K562 (cell line): ENCODE measurements at regions not wholly inside any gene's neighbourhood (a gene's known extent, or its start where the extent isn't known, plus 50 kb on each side); places are given as distances from the start of the nearest gene placed in this dataset.

Experiments used
- ATAC-seq: fragments of 200-7000 bp; cut with Tn5 transposase; 3 replicates; pipeline ENCODE4 v1.9.1; 2020; ENCODE audit warnings: moderate library complexity
- BruUV-seq: library from RNA; stranded (reverse); fragments of 400-500 nt; replicated peaks from 2 replicates; lab custom pipeline; 2021; lab: Mats Ljungman, UMichigan
- CTCF ChIA-PET: fragments of 300-600 bp; formaldehyde crosslinking; extraction: SDS; loops from one replicate; lab custom pipeline; 2021; ENCODE audit warnings: low intra/inter-chr PET ratio; lab: Yijun Ruan, JAX
- POLR2A ChIA-PET: fragments of 300-600, 350-650 bp; sonication (Branson Sonifier 250); formaldehyde crosslinking; extraction: SDS; loops from one replicate; lab custom pipeline; 2021; ENCODE audit warnings: antibody characterized with exemption, inconsistent platforms; lab: Yijun Ruan, JAX
- DNase-seq, 4 experiments: peaks; one replicate each; pipeline versions ENCODE4 v3.0.0 to v3.0.0-alpha.2; 2011 to 2018; ENCODE audit warnings: low spot score in 3 of 4, mixed read lengths in 3 of 4; ENCODE audit errors: extremely low read depth in 1 of 4
- FAIRE-seq: peaks from 2 replicates; lab custom pipeline; 2011; peaks lifted over from hg19 to GRCh38; lab: Jason Lieb, UNC
- H2AFZ ChIP-seq: 2 replicates; pipeline ENCODE4 v1.6.0; 2011; ENCODE audit warnings: low read depth, low read length, control low read depth, inconsistent platforms
- H3K27ac ChIP-seq: fragments of 200-600 bp; 3 replicates; pipeline ENCODE4 v1.8.0; 2011; ENCODE audit warnings: low read depth, mild to moderate bottlenecking, control low read depth, inconsistent platforms, low read length, moderate library complexity, mixed read lengths; ENCODE audit errors: extremely low read depth
- H3K27me3 ChIP-seq, 2 experiments: fragments of 300-600 bp in 1 of 2; 2 replicates in 1 of 2; 3 replicates in 1 of 2; pipeline versions ENCODE4 v1.6.0 to v1.8.0; 2011; ENCODE audit warnings: inconsistent platforms in 2 of 2, low read length in 2 of 2, mild to moderate bottlenecking in 1 of 2, mixed read lengths in 1 of 2, moderate library complexity in 1 of 2; ENCODE audit not compliant: control insufficient read depth in 2 of 2, insufficient read depth in 2 of 2
- H3K36me3 ChIP-seq: fragments of 300-600 bp; 3 replicates; pipeline ENCODE4 v1.8.0; 2011; ENCODE audit warnings: mild to moderate bottlenecking, low read length, inconsistent platforms; ENCODE audit not compliant: control insufficient read depth, insufficient read depth
- H3K4me1 ChIP-seq, 2 experiments: fragments of 200-600 bp in 1 of 2; replicated peaks in 1 of 2; 2 replicates in 1 of 2; 3 replicates in 1 of 2; pipeline versions ENCODE4 v1.5.1 to v1.8.0; 2011; ENCODE audit warnings: inconsistent platforms in 2 of 2, low read length in 2 of 2, mild to moderate bottlenecking in 1 of 2, mixed read lengths in 1 of 2, moderate library complexity in 1 of 2; ENCODE audit not compliant: control insufficient read depth in 2 of 2, insufficient read depth in 2 of 2
- H3K4me2 ChIP-seq: 2 replicates; pipeline ENCODE4 v1.6.1; 2011; ENCODE audit warnings: low read length, control low read depth, inconsistent platforms, mixed read lengths; ENCODE audit not compliant: insufficient read depth
- H3K4me3 ChIP-seq: fragments of 200-600 bp; sonication (generic), shearing (Covaris generic); 2 replicates; pipeline ENCODE4 v1.5.1; 2016; ENCODE audit warnings: control low read depth, inconsistent platforms
- H3K79me2 ChIP-seq: fragments of 200-600 bp; 3 replicates; pipeline ENCODE4 v1.8.0; 2011; ENCODE audit warnings: low read length, inconsistent platforms; ENCODE audit not compliant: control insufficient read depth, insufficient read depth
- H3K9ac ChIP-seq, 2 experiments: 2 replicates each; pipeline versions ENCODE4 v1.6.0 to v1.6.1; 2011; ENCODE audit warnings: low read depth in 2 of 2, low read length in 2 of 2, control low read depth in 1 of 2, inconsistent platforms in 1 of 2, mild to moderate bottlenecking in 1 of 2, mixed read lengths in 1 of 2; ENCODE audit not compliant: insufficient read depth in 1 of 2
- H3K9me1 ChIP-seq: one replicate; pipeline ENCODE4 v1.6.0; 2011; ENCODE audit warnings: inconsistent platforms, mild to moderate bottlenecking, low read length, moderate library complexity; ENCODE audit not compliant: control insufficient read depth, insufficient read depth
- H3K9me3 ChIP-seq: replicated peaks from 2 replicates; pipeline ENCODE4 v1.5.1; 2011; ENCODE audit warnings: low read depth, low read length, inconsistent platforms; ENCODE audit not compliant: control insufficient read depth, insufficient read depth
- H4K20me1 ChIP-seq: replicated peaks from 2 replicates; pipeline ENCODE4 v1.6.1; 2011; ENCODE audit warnings: low read length, inconsistent platforms, mixed read lengths; ENCODE audit not compliant: control insufficient read depth, insufficient read depth
- EWSR1 ChIP-seq: fragments of 450-650 bp; IDR thresholded peaks from 2 replicates; pipeline ENCODE4 v1.6.1; 2018; ENCODE audit warnings: borderline replicate concordance, mild to moderate bottlenecking, low read depth, moderate library complexity; ENCODE audit not compliant: partially characterized antibody
- FOS ChIP-seq: IDR thresholded peaks from 3 replicates; pipeline ENCODE4 v1.6.1; 2011; ENCODE audit not compliant: insufficient read length; ENCODE audit errors: extremely low read depth
- GTF2A2 ChIP-seq: IDR thresholded peaks from 2 replicates; pipeline ENCODE4 v1.6.1; 2016; ENCODE audit warnings: mild to moderate bottlenecking, missing genetic modification characterization, missing compliant biosample characterization
- ZKSCAN1 ChIP-seq: fragments of 150-350 bp; IDR thresholded peaks from 2 replicates; pipeline ENCODE4 v1.6.1; 2016; ENCODE audit warnings: low read depth, low read length
- ZNF589 ChIP-seq: fragments of 200-800 bp; sonication (Bioruptor generic); IDR thresholded peaks from 2 replicates; pipeline ENCODE4 v1.6.1; 2016; ENCODE audit warnings: low read depth, missing genetic modification characterization, missing compliant biosample characterization
- WGBS: fragments of 100-300 bp; shearing (Covaris generic); methylation state at CpG from one replicate; pipeline ENCODE4 v1.1.6; 2016; ENCODE audit warnings: low coverage, mixed read lengths; ENCODE audit not compliant: insufficient coverage; ENCODE audit errors: missing lambda C conversion rate; 5-methylcytosine and 5-hydroxymethylcytosine counted together
- in situ Hi-C: fragments of 300-500 bp; cut with MboI; formaldehyde crosslinking; loops from 4 replicates; pipeline ENCODE4 v1.15.0; 2018; ENCODE audit warnings: inconsistent platforms, mixed read lengths
- intact Hi-C: fragments of 100-400 bp; cut with micrococcal nuclease; formaldehyde crosslinking; loops from 2 replicates; pipeline ENCODE4 v1.14.2; 2022
- TF ChIP-seq, protein P1 (sequence below): sonication (generic); formaldehyde crosslinking; IDR thresholded peaks from 2 replicates; pipeline ENCODE4 v1.8.0; 2022; ENCODE audit warnings: mild to moderate bottlenecking, missing genetic modification reagents
- TF ChIP-seq, protein P2 (sequence below): fragments of 150-350 bp; conservative IDR thresholded peaks from 2 replicates; pipeline ENCODE4 v1.6.1; 2014; ENCODE audit warnings: low read length
- TF ChIP-seq, protein P3 (sequence below): fragments of 250-450 bp; sonication (Bioruptor Pico); IDR thresholded peaks from 2 replicates; pipeline ENCODE4 v1.8.0; 2021; ENCODE audit warnings: moderate library complexity, mild to moderate bottlenecking, inconsistent platforms

DNA sequence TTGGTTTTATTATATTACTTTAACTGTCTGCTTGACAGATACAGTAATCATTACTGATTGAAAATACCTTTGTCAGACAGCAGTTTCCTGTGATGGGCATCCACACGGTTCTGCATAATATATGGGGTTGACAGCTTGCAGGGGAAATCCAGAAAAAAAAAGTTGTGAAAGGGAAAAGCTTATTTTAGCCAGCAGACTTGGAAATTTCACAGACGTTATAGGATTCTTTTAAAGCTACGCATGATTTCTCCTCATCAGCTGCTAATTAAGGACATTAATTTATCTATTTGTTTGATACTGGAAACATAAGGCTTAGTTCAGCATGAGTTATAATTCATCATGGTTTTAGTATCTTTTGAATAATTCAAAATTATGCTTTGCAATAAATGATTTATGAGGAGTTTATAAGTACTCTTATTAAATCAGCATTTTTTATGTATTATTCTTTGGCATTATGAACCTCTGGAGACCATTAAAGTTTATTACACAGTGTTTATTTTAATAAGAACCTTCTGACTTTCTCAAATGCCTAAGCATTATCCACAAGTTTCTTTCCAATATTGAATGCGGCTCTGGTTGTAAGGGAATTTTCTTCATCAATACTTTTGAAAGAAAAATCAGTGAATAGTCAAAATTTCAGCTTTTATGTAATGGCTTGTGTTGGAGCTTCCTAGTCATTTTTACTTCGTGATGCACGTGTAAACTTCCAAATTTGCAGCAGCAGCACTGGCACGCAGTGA, 235.3 kb upstream of the KCNK2 start:
- 11% methylated on average over 7 of the region's 7 CpGs for WGBS
- DNase-seq: no peak
- Histone ChIP-seq H3K9me1 (no peaks in the 10 kb centered on the region), H4K20me1 (no peaks in the 10 kb centered on the region), H3K36me3 (no peaks in the 10 kb centered on the region), H3K9ac (no peak overlapping the region), H3K4me2 (no peak overlapping the region), H3K4me1 (no peaks in the 10 kb centered on the region), H3K79me2 (no peaks in the 10 kb centered on the region), H3K27ac (no peak overlapping the region), H3K27me3 (no peaks in the 10 kb centered on the region), H2AFZ (no peak overlapping the region), H3K9me3 (no peaks in the 10 kb centered on the region; the same call in 1 of the 2 replicates), H3K4me3 (no peak overlapping the region)
- FAIRE-seq: no peak
- intact Hi-C loops: no loop called here
- TF ChIP-seq EWSR1 (no peak), GTF2A2 (no peak), ZKSCAN1 (no peak), FOS (no peak), ZNF589 (no peak)
- TF ChIP-seq, protein P1, sequence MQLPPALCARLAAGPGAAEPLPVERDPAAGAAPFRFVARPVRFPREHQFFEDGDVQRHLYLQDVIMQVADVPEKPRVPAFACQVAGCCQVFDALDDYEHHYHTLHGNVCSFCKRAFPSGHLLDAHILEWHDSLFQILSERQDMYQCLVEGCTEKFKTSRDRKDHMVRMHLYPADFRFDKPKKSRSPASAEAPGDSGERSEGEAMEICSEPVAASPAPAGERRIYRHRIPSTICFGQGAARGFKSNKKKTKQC (CRISPR knock-in tag): no peak
- TF ChIP-seq, protein P2, sequence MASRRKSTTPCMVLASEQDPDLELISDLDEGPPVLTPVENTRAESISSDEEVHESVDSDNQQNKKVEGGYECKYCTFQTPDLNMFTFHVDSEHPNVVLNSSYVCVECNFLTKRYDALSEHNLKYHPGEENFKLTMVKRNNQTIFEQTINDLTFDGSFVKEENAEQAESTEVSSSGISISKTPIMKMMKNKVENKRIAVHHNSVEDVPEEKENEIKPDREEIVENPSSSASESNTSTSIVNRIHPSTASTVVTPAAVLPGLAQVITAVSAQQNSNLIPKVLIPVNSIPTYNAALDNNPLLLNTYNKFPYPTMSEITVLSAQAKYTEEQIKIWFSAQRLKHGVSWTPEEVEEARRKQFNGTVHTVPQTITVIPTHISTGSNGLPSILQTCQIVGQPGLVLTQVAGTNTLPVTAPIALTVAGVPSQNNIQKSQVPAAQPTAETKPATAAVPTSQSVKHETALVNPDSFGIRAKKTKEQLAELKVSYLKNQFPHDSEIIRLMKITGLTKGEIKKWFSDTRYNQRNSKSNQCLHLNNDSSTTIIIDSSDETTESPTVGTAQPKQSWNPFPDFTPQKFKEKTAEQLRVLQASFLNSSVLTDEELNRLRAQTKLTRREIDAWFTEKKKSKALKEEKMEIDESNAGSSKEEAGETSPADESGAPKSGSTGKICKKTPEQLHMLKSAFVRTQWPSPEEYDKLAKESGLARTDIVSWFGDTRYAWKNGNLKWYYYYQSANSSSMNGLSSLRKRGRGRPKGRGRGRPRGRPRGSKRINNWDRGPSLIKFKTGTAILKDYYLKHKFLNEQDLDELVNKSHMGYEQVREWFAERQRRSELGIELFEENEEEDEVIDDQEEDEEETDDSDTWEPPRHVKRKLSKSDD: no peak
- TF ChIP-seq, protein P3, sequence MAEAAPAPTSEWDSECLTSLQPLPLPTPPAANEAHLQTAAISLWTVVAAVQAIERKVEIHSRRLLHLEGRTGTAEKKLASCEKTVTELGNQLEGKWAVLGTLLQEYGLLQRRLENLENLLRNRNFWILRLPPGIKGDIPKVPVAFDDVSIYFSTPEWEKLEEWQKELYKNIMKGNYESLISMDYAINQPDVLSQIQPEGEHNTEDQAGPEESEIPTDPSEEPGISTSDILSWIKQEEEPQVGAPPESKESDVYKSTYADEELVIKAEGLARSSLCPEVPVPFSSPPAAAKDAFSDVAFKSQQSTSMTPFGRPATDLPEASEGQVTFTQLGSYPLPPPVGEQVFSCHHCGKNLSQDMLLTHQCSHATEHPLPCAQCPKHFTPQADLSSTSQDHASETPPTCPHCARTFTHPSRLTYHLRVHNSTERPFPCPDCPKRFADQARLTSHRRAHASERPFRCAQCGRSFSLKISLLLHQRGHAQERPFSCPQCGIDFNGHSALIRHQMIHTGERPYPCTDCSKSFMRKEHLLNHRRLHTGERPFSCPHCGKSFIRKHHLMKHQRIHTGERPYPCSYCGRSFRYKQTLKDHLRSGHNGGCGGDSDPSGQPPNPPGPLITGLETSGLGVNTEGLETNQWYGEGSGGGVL: no peak
- BruUV-seq: no TSS peak
- in situ Hi-C loops: no loop called here
- ChIA-PET CTCF (no interaction called here), POLR2A (no interaction called here)
- no peak for ATAC-seq
